Hepatocyte (in vitro differentiated cells): ENCODE measurements at regions not wholly inside any gene's neighbourhood (a gene's known extent, or its start where the extent isn't known, plus 50 kb on each side); places are given as distances from the start of the nearest gene placed in this dataset.

Source experiments
- DNase-seq: peaks from one replicate; pipeline ENCODE4 v3.0.0-alpha.2; 2016; ENCODE audit warnings: low spot score
- H2AFZ ChIP-seq: fragments of 200-600 bp; sonication (generic); 2 replicates; pipeline ENCODE4 v1.6.0; 2016; ENCODE audit warnings: antibody characterized with exemption, mild to moderate bottlenecking
- H3K27ac ChIP-seq: fragments of 200-600 bp; sonication (generic); 2 replicates; pipeline ENCODE4 v1.5.1; 2016; ENCODE audit warnings: mild to moderate bottlenecking
- H3K27me3 ChIP-seq: fragments of 200-600 bp; sonication (generic); 2 replicates; pipeline ENCODE4 v1.6.1; 2016
- H3K36me3 ChIP-seq: fragments of 200-600 bp; sonication (generic); replicated peaks from 2 replicates; pipeline ENCODE4 v1.5.1; 2016; ENCODE audit warnings: low read depth; ENCODE audit not compliant: insufficient read depth
- H3K4me1 ChIP-seq: fragments of 200-600 bp; sonication (generic); 2 replicates; pipeline ENCODE4 v1.5.1; 2016; ENCODE audit warnings: mild to moderate bottlenecking, moderate library complexity; ENCODE audit not compliant: insufficient read depth
- H3K4me2 ChIP-seq: fragments of 200-600 bp; sonication (generic); 2 replicates; pipeline ENCODE4 v1.6.0; 2016
- H3K4me3 ChIP-seq: fragments of 200-600 bp; sonication (generic); 2 replicates; pipeline ENCODE4 v1.5.1; 2016; ENCODE audit warnings: mild to moderate bottlenecking
- H3K79me2 ChIP-seq: fragments of 200-600 bp; sonication (generic); 2 replicates; pipeline ENCODE4 v1.6.0; 2017; ENCODE audit warnings: mild to moderate bottlenecking
- H3K9me2 ChIP-seq: fragments of 200-600 bp; sonication (generic); replicated peaks from 2 replicates; pipeline ENCODE4 v1.6.0; 2017; ENCODE audit warnings: mild to moderate bottlenecking; ENCODE audit not compliant: insufficient read depth
- H3K9me3 ChIP-seq: fragments of 200-600 bp; sonication (generic); 2 replicates; pipeline ENCODE4 v1.5.1; 2016; ENCODE audit warnings: low read depth, mild to moderate bottlenecking
- H4K20me1 ChIP-seq: fragments of 200-600 bp; sonication (generic); 2 replicates; pipeline ENCODE4 v1.6.0; 2016; ENCODE audit warnings: mild to moderate bottlenecking; ENCODE audit not compliant: insufficient read depth, poor library complexity, severe bottlenecking
- CTCF ChIP-seq: fragments of 200-600 bp; sonication (generic); IDR thresholded peaks from 2 replicates; pipeline ENCODE4 v1.5.1; 2016; ENCODE audit warnings: antibody characterized with exemption, mild to moderate bottlenecking; ENCODE audit not compliant: poor library complexity
- EZH2 ChIP-seq: fragments of 200-600 bp; sonication (generic); IDR thresholded peaks from 2 replicates; pipeline ENCODE4 v1.6.1; 2016; ENCODE audit warnings: antibody characterized with exemption, mild to moderate bottlenecking, borderline replicate concordance
- EZH2phosphoT487 ChIP-seq: fragments of 200-600 bp; sonication (generic); IDR thresholded peaks from one replicate; pipeline ENCODE4 v1.6.1; 2018; ENCODE audit warnings: antibody characterized with exemption, mild to moderate bottlenecking, low read depth, moderate library complexity; ENCODE audit not compliant: unreplicated experiment, severe bottlenecking
- WGBS: methylation state at CpG from one replicate; pipeline ENCODE4 v1.1.6; 2016; ENCODE audit warnings: low lambda C conversion rate; ENCODE audit errors: missing lambda C conversion rate; 5-methylcytosine and 5-hydroxymethylcytosine counted together

DNA sequence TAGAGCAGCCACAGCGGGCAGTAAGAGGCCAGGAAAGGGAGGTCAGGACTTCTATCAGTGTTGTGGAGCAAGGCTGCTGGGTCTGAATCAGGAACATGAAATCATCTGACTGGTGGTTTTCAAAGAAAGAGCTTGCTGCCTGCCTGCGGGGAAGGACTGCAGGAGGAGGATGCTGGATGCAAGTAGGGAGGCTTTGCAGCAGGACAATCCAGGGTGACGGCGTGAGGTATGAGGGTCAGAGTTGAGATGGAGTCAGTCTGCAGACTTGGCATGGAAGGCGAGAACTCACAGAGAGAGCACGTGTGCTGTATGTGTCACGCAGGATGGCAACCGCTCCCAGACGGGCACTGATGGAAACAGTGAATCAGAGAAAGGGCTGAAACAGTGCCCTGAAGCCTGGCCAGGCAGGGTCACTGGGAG, 59.2 kb upstream of the CD93 start:
- H3K27me3 ChIP-seq, result no peaks in the 10 kb centered on the region
- 92% methylated on average over 9 of the region's 9 CpGs for WGBS
- no peaks in the 10 kb centered on the region for H3K36me3 ChIP-seq
- no peak overlapping the region for H3K27ac ChIP-seq
- no peaks in the 10 kb centered on the region for H3K9me2 ChIP-seq
- H3K4me3 ChIP-seq, result no peak overlapping the region
- no peak overlapping the region for H3K4me2 ChIP-seq
- TF ChIP-seq CTCF (no peak), EZH2phosphoT487 (no peak), EZH2 (no peak)
- H3K79me2 ChIP-seq, result no peaks in the 10 kb centered on the region
- H3K4me1 ChIP-seq, result peaks cover 4% of the 10 kb centered on the region
- H2AFZ ChIP-seq, result no peak overlapping the region
- no peaks in the 10 kb centered on the region for H3K9me3 ChIP-seq
- DNase-seq, result no peak
- H4K20me1 ChIP-seq, result no peaks in the 10 kb centered on the region

DNA sequence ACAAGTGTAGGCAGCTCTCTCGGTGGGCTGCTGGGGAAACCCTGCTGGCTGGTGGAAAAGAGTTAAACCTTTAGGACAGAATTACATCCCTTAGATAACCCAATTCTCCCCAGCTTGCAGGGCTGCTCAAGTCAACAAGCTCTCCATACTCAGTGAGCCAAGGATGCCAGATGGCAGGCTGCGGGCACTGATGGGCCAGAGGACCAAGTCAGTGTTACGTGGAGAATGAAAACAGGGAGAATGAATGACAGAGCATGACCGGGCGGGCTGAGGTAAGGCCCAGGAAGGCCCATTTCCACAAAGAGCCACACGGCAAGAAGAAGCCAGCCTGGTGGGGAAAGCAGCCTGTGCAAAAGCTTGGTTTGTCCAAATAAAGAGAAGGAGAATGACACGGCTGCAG, 58.7 kb upstream of the CD93 start:
- H3K9me3 ChIP-seq, result no peaks in the 10 kb centered on the region
- H3K27me3 ChIP-seq, result no peaks in the 10 kb centered on the region
- no peak for DNase-seq
- H3K4me2 ChIP-seq, result no peak overlapping the region
- H3K79me2 ChIP-seq, result no peaks in the 10 kb centered on the region
- H3K4me3 ChIP-seq, result no peak overlapping the region
- WGBS, result 90% methylated on average over 7 of the region's 7 CpGs
- H4K20me1 ChIP-seq, result no peaks in the 10 kb centered on the region
- peaks cover 4% of the 10 kb centered on the region for H3K4me1 ChIP-seq
- TF ChIP-seq EZH2 (no peak), EZH2phosphoT487 (no peak), CTCF (no peak)
- H3K9me2 ChIP-seq, result no peaks in the 10 kb centered on the region
- H3K27ac ChIP-seq, result no peak overlapping the region
- H3K36me3 ChIP-seq, result no peaks in the 10 kb centered on the region
- no peak overlapping the region for H2AFZ ChIP-seq

DNA sequence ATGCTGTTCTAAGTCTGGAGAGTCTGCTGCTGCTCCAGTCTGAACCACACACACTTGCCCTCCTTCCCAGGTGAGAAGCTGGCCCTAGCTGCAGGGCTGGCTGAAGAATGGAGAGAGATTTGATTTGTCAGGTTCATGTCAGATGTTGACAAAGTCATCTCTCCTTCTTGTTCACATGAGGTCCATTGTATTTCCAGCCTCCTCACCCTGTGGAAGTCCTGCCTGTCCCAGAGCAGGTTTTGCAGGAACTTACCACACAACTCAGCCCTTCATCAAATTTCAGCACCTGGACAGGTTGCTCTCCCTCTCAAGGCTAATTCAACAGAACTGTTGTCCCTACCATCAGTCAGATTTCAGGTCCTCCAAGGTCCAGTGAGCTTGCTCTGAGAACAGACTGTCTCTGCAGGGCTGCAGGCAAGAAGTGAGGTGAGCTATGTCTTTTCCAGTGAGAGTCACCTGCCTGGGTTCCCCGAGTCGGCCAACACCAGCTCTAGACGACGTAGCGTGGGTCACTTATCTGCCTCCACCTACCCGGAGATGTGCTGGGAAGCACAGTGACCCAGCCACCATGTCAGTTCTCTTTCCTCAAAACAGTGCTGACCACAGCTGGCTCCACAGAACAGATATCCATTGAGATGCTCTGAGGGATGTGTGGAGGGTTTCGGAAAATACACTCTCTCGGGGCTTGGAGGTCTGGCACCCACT, 58.0 kb upstream of the CD93 start:
- 95% methylated on average over 8 of the region's 8 CpGs for WGBS
- Histone ChIP-seq H4K20me1 (no peaks in the 10 kb centered on the region), H3K4me1 (peaks cover 4% of the 10 kb centered on the region), H2AFZ (no peak overlapping the region), H3K4me2 (no peak overlapping the region), H3K9me2 (no peaks in the 10 kb centered on the region), H3K9me3 (no peaks in the 10 kb centered on the region), H3K36me3 (no peaks in the 10 kb centered on the region), H3K79me2 (no peaks in the 10 kb centered on the region), H3K27me3 (no peaks in the 10 kb centered on the region), H3K27ac (no peak overlapping the region), H3K4me3 (no peak overlapping the region)
- TF ChIP-seq EZH2, result no peak
- TF ChIP-seq CTCF, result no peak
- no peak for TF ChIP-seq EZH2phosphoT487
- DNase-seq, result no peak
